ENCODE measurements at regions not wholly inside any gene's neighbourhood (a gene's known extent, or its start where the extent isn't known, plus 50 kb on each side); places are given as distances from the start of the nearest gene placed in this dataset.
A peak's percentile ranks its signal among the peaks of the same experiment; 100 is the strongest.

DNA sequence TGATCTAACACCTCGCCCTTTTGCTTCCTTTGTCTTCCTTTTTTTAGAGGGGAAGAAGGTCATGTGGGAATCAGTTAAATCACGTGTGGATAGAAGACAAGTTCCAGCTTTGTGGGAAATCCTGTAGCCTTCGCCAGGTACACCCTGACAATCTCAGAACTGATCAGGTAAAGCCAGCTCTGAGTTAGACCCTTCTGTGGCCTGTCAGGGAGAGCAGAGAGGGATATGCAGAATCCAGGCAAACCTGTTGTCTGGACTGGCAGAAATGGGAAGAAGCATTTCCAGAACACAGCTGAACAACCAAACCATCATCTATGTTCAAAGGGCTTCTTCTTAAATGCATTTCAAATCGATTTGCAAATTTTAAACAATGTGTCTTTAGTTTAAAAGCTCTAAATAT, 247.4 kb upstream of the FN1 start:
- Histone ChIP-seq H3K27ac (no peak overlapping the region), H3K27me3 (no peaks in the 10 kb centered on the region), H3K9me3 (no peaks in the 10 kb centered on the region), H3K36me3 (no peaks in the 10 kb centered on the region), H3K4me1 (peaks cover 0 to 5% of the 10 kb centered on the region in 2 donors), H3K4me3 (replicated peaks in 1 of 3) (no peak overlapping the region)
- DNase-seq: no peak
- intact Hi-C loops (cut with DNase I): no loop called here
- 91 to 94% methylated on average over 4 of the region's 4 CpGs for WGBS, 2 donors
- no peak for TF ChIP-seq POLR2A (IDR thresholded peaks at IDR 0.05)
- TF ChIP-seq, protein P1, sequence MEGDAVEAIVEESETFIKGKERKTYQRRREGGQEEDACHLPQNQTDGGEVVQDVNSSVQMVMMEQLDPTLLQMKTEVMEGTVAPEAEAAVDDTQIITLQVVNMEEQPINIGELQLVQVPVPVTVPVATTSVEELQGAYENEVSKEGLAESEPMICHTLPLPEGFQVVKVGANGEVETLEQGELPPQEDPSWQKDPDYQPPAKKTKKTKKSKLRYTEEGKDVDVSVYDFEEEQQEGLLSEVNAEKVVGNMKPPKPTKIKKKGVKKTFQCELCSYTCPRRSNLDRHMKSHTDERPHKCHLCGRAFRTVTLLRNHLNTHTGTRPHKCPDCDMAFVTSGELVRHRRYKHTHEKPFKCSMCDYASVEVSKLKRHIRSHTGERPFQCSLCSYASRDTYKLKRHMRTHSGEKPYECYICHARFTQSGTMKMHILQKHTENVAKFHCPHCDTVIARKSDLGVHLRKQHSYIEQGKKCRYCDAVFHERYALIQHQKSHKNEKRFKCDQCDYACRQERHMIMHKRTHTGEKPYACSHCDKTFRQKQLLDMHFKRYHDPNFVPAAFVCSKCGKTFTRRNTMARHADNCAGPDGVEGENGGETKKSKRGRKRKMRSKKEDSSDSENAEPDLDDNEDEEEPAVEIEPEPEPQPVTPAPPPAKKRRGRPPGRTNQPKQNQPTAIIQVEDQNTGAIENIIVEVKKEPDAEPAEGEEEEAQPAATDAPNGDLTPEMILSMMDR (IDR thresholded peaks at IDR 0.05): no peak

DNA sequence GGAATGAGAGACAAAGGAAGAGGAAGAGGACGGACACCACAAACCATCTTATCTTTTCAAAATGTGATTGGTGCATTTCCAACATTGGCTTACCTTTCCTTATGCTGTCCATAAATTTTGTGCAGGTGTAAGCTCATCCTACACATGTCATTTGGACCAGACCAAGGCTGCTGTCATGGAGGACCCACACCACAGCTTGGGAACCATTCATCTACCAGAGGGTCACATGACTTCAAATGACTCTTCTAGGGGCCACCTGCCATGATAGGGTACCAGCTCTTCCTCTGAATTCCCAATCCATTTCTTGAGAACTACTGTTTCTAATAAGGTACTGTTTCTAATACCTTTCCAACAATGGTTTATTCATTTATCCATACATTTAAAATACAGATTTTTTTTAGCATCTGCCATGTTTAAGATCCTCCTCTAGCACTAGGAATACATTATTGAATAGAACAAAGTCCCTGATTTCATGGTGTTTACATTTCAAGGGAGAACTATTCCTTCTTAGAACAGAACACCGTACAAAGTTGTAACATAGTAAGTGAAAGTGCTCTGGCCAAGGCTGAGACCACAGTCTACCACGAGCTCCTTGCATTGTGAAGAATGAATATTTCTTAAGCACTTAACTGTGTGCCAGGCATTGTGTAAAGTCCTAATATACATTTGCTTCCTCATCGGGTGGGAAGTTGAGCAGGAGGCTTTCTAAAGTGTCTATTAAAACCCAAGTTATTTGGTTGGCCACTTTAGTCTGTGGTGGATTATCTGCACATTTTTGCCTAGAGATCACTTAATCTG, 246.1 kb upstream of the FN1 start:
- WGBS, 2 donors: 89 to 94% methylated on average over 4 of the region's 4 CpGs
- DNase-seq: no peak
- Histone ChIP-seq H3K27ac (no peak overlapping the region), H3K4me3 (replicated peaks in 1 of 3) (no peak overlapping the region), H3K27me3 (no peaks in the 10 kb centered on the region), H3K4me1 (peaks cover 0 to 5% of the 10 kb centered on the region in 2 donors), H3K9me3 (no peaks in the 10 kb centered on the region), H3K36me3 (no peaks in the 10 kb centered on the region)
- no peak for TF ChIP-seq POLR2A (IDR thresholded peaks at IDR 0.05)
- TF ChIP-seq, protein P1 (IDR thresholded peaks at IDR 0.05): no peak
- intact Hi-C loops (cut with DNase I): no loop called here

DNA sequence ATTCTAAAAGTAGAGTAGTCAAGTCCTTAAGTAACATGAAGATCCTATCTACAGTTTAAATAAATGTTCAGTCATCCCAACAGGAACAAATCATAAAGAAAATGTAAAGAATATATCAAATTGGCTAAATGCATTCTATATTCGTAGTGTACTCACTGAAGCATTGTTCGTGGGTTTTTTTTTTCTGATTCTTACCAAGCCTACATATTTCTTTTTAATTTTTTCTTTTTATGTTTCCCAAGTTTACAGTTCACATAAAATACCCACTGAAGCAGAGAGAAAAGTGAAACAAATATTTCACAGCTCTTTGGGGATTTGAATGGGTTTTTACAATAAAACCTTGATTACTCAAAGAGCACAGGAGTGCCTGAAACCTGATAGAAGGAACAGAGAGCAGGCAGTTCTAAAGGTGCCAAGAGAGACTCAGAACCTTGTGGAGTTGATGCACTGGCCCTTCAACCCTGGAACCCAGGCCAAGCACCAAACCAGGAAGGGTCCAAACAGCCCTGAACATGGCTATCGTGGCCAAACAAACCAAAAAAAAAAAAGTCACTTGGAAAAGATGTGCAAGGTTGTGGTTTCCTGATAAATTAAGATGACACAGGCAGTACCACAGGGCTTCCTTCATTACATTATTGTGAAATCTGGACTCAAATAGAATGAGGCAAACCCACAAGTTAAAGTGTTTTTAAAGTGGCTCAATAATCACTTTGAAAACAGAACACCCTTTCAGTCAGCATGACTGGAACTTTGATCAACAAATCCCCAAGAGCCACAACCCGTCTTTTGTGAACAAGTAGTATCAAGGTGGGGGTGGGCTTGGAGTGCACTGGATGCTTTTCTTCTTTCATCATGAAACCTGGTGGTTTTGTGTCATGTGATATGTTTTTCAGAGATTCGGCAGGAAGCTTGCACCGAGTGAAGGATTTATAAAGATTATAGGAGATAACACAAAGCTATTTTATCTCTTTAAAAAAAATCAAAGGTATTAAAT, 245.0 kb upstream of the FN1 start:
- WGBS, 2 donors: 52 to 53% methylated on average over 6 of the region's 6 CpGs
- H3K4me1 ChIP-seq: peaks cover 0 to 5% of the 10 kb centered on the region in 2 donors
- H3K27ac ChIP-seq: no peak overlapping the region
- no peaks in the 10 kb centered on the region for H3K36me3 ChIP-seq
- no peaks in the 10 kb centered on the region for H3K9me3 ChIP-seq
- DNase-seq: peak; percentile 10 to 21
- TF ChIP-seq, protein P1 (IDR thresholded peaks at IDR 0.05): no peak
- no peak for TF ChIP-seq POLR2A (IDR thresholded peaks at IDR 0.05)
- no peaks in the 10 kb centered on the region for H3K27me3 ChIP-seq
- H3K4me3 ChIP-seq (replicated peaks in 1 of 3): no peak overlapping the region
- intact Hi-C loops (cut with DNase I): no loop called here

DNA sequence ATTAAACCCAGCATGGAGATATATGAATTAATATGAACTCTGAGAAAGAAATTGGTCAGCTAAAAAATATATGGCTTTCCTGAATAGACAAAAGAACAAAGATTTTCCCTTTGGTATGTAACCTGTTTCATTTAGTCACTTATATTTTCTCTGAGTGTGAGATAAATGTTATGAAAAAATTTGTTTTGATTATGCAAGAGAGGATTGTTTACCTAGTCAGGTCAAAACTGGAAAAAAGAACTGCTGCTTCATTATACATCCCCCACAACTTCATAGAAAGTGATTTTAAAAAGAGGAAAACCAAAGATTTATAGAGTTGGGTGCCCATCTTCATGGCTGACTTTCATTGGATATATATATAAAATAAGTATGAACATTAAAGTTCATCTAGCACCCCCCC, 242.2 kb upstream of the FN1 start:
- H3K36me3 ChIP-seq: no peaks in the 10 kb centered on the region
- no peaks in the 10 kb centered on the region for H3K9me3 ChIP-seq
- no peak overlapping the region for H3K27ac ChIP-seq
- TF ChIP-seq, protein P1 (IDR thresholded peaks at IDR 0.05): no peak
- TF ChIP-seq POLR2A (IDR thresholded peaks at IDR 0.05): no peak
- H3K4me3 ChIP-seq (replicated peaks in 1 of 3): no peak overlapping the region
- intact Hi-C loops (cut with DNase I): no loop called here
- no peaks in the 10 kb centered on the region for H3K27me3 ChIP-seq
- DNase-seq: no peak
- peaks cover 0 to 5% of the 10 kb centered on the region in 2 donors for H3K4me1 ChIP-seq
